Suprapubic skin (tissue), 4 donors: ENCODE measurements at regions not wholly inside any gene's neighbourhood (a gene's known extent, or its start where the extent isn't known, plus 50 kb on each side); places are given as distances from the start of the nearest gene placed in this dataset.

Experiments used
- EP300 ChIP-seq: sonication (generic); formaldehyde crosslinking; IDR thresholded peaks from one replicate; pipeline ENCODE4 v1.6.1; 2017; ENCODE audit warnings: antibody characterized with exemption
- POLR2A ChIP-seq, 2 donors: fragments of 450-650 bp; IDR thresholded peaks; one replicate each; pipeline ENCODE4 v1.6.1; 2017; ENCODE audit warnings: antibody characterized with exemption in 2 of 2, mild to moderate bottlenecking in 2 of 2, moderate library complexity in 2 of 2
- POLR2AphosphoS5 ChIP-seq, 3 donors: sonication (generic); formaldehyde crosslinking; IDR thresholded peaks; one replicate each; pipeline ENCODE4 v1.6.1; 2017; ENCODE audit warnings: antibody characterized with exemption in 3 of 3
- TF ChIP-seq, protein P1 (sequence below), 2 donors: fragments of 200-600 bp in 1 of 2; fragments of 450-650 bp in 1 of 2; sonication (generic) in 1 of 2; IDR thresholded peaks; one replicate each; pipeline ENCODE4 v1.5.1; 2016 to 2019; ENCODE audit warnings: antibody characterized with exemption in 2 of 2, mild to moderate bottlenecking in 1 of 2, moderate library complexity in 1 of 2

DNA sequence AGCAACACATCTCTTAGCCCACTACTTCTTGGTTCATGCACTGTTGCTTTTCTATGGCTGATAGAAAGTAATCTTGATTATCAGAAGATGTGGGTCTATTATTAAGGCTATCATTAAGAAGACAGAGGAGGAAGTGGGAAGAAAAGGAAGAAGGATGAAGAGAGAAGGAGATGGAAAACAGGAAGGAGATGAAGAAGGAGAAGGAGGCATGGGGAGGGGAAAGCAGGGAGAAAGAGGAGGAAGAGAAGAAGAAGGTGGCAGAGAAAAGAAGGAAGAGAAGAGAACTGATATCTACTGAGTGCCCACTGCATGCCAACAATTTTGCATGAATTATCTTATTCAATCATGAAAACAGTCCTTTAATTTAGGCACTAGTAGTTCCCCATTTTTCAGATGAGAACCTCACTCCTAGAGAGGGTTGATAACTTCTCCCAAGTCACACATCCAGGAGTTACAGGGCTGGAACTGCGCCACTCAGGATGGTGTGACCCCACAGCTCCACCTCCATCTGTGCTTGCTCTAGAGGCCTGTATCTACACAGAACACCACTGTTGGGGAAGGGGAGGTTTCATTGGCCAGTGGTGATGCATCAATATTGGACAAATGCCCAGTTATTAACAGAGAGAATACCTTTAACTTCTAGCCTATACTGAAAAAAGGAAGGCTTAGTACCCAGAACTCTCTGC, 147.4 kb downstream of the CXCL12 start:
- TF ChIP-seq, protein P1, sequence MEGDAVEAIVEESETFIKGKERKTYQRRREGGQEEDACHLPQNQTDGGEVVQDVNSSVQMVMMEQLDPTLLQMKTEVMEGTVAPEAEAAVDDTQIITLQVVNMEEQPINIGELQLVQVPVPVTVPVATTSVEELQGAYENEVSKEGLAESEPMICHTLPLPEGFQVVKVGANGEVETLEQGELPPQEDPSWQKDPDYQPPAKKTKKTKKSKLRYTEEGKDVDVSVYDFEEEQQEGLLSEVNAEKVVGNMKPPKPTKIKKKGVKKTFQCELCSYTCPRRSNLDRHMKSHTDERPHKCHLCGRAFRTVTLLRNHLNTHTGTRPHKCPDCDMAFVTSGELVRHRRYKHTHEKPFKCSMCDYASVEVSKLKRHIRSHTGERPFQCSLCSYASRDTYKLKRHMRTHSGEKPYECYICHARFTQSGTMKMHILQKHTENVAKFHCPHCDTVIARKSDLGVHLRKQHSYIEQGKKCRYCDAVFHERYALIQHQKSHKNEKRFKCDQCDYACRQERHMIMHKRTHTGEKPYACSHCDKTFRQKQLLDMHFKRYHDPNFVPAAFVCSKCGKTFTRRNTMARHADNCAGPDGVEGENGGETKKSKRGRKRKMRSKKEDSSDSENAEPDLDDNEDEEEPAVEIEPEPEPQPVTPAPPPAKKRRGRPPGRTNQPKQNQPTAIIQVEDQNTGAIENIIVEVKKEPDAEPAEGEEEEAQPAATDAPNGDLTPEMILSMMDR (IDR thresholded peaks at IDR 0.05), result no peak
- no peak for TF ChIP-seq POLR2AphosphoS5 (IDR thresholded peaks at IDR 0.05)
- no peak for TF ChIP-seq POLR2A (IDR thresholded peaks at IDR 0.05)
- TF ChIP-seq EP300, result no peak
